Stomach smooth muscle (tissue), 2 donors: ENCODE measurements at regions not wholly inside any gene's neighbourhood (a gene's known extent, or its start where the extent isn't known, plus 50 kb on each side); places are given as distances from the start of the nearest gene placed in this dataset.

Source experiments
- H3K27ac ChIP-seq: one replicate; pipeline ENCODE4 v1.7.0; 2013; ENCODE audit warnings: mild to moderate bottlenecking, low read length, inconsistent platforms
- H3K27me3 ChIP-seq, 2 donors: one replicate each; pipeline ENCODE4 v1.7.0; 2013; ENCODE audit warnings: low read length in 2 of 2; ENCODE audit not compliant: insufficient read depth in 2 of 2, control insufficient read depth in 1 of 2
- H3K36me3 ChIP-seq, 2 donors: one replicate each; pipeline ENCODE4 v1.7.0; 2013; ENCODE audit warnings: low read length in 2 of 2; ENCODE audit not compliant: control insufficient read depth in 2 of 2, insufficient read depth in 2 of 2
- H3K4me1 ChIP-seq: one replicate; pipeline ENCODE4 v1.7.0; 2013; ENCODE audit warnings: low read length; ENCODE audit not compliant: control insufficient read depth, insufficient read depth
- H3K4me3 ChIP-seq, 2 donors: one replicate each; pipeline ENCODE4 v1.7.0; 2013; ENCODE audit warnings: low read length in 2 of 2
- H3K9ac ChIP-seq, 2 donors: one replicate each; pipeline ENCODE4 v1.7.0; 2013; ENCODE audit warnings: low read length in 2 of 2, mild to moderate bottlenecking in 1 of 2
- H3K9me3 ChIP-seq, 2 donors: one replicate each; pipeline ENCODE4 v1.7.0; 2013; ENCODE audit warnings: low read length in 2 of 2; ENCODE audit not compliant: control insufficient read depth in 2 of 2
- donor health status: healthy.
- donor health status: Pancreatic carcinoma.

GRCh38 chr4:60581919-60582536 is 618.1 kb upstream of the ADGRL3 start:
- Histone ChIP-seq H3K9ac (no peak overlapping the region), H3K9me3 (no peaks in the 10 kb centered on the region), H3K27me3 (no peaks in the 10 kb centered on the region), H3K36me3 (no peaks in the 10 kb centered on the region), H3K27ac (no peak overlapping the region), H3K4me3 (no peak overlapping the region), H3K4me1 (no peaks in the 10 kb centered on the region)

GRCh38 chr4:60588556-60588955 is 611.6 kb upstream of the ADGRL3 start:
- H3K4me1 ChIP-seq: no peaks in the 10 kb centered on the region
- no peak overlapping the region for H3K27ac ChIP-seq
- no peaks in the 10 kb centered on the region for H3K27me3 ChIP-seq
- H3K4me3 ChIP-seq: no peak overlapping the region
- no peak overlapping the region for H3K9ac ChIP-seq
- H3K9me3 ChIP-seq: no peaks in the 10 kb centered on the region
- no peaks in the 10 kb centered on the region for H3K36me3 ChIP-seq

- no peak overlapping the region for H3K4me3 ChIP-seq
- H3K9me3 ChIP-seq: no peaks in the 10 kb centered on the region
- no peaks in the 10 kb centered on the region for H3K36me3 ChIP-seq
- no peak overlapping the region for H3K27ac ChIP-seq
- H3K4me1 ChIP-seq: no peaks in the 10 kb centered on the region
- H3K9ac ChIP-seq: no peak overlapping the region
- no peaks in the 10 kb centered on the region for H3K27me3 ChIP-seq
Observed at GRCh38 chr4:60589425-60589824, 610.7 kb upstream of the ADGRL3 start.

GRCh38 chr4:60590116-60590515 is 610.0 kb upstream of the ADGRL3 start:
- no peaks in the 10 kb centered on the region for H3K9me3 ChIP-seq
- no peaks in the 10 kb centered on the region for H3K36me3 ChIP-seq
- H3K4me3 ChIP-seq: no peak overlapping the region
- no peak overlapping the region for H3K9ac ChIP-seq
- H3K27me3 ChIP-seq: no peaks in the 10 kb centered on the region
- H3K27ac ChIP-seq: no peak overlapping the region
- no peaks in the 10 kb centered on the region for H3K4me1 ChIP-seq

- Histone ChIP-seq H3K4me1 (no peaks in the 10 kb centered on the region), H3K4me3 (no peak overlapping the region)
Observed at GRCh38 chr4:60605646-60606354, 594.3 kb upstream of the ADGRL3 start.

GRCh38 chr4:60611762-60612496 is 588.2 kb upstream of the ADGRL3 start:
- Histone ChIP-seq H3K27me3 (no peaks in the 10 kb centered on the region), H3K36me3 (no peaks in the 10 kb centered on the region), H3K9ac (no peak overlapping the region), H3K4me1 (no peaks in the 10 kb centered on the region), H3K27ac (no peak overlapping the region), H3K4me3 (no peak overlapping the region), H3K9me3 (peaks cover 0 to 4% of the 10 kb centered on the region in 2 donors)

More at GRCh38 chr4:60605646-60606354, 594.3 kb upstream of the ADGRL3 start:
- H3K9ac ChIP-seq: no peak overlapping the region
- H3K27me3 ChIP-seq: no peaks in the 10 kb centered on the region
- H3K27ac ChIP-seq: no peak overlapping the region
- no peaks in the 10 kb centered on the region for H3K9me3 ChIP-seq
- H3K36me3 ChIP-seq: no peaks in the 10 kb centered on the region

- Histone ChIP-seq H3K4me3 (no peak overlapping the region), H3K36me3 (no peaks in the 10 kb centered on the region), H3K27ac (no peak overlapping the region), H3K27me3 (no peaks in the 10 kb centered on the region), H3K9me3 (peaks cover 0 to 4% of the 10 kb centered on the region in 2 donors), H3K4me1 (no peaks in the 10 kb centered on the region), H3K9ac (no peak overlapping the region)
Observed at GRCh38 chr4:60617731-60618130, 582.4 kb upstream of the ADGRL3 start.

GRCh38 chr4:60619531-60620305 is 580.4 kb upstream of the ADGRL3 start:
- no peak overlapping the region for H3K27ac ChIP-seq
- no peaks in the 10 kb centered on the region for H3K36me3 ChIP-seq
- H3K4me3 ChIP-seq: no peak overlapping the region
- H3K27me3 ChIP-seq: no peaks in the 10 kb centered on the region
- H3K9me3 ChIP-seq: peaks cover 0 to 4% of the 10 kb centered on the region in 2 donors
- no peak overlapping the region for H3K9ac ChIP-seq
- H3K4me1 ChIP-seq: no peaks in the 10 kb centered on the region

- Histone ChIP-seq H3K27ac (no peak overlapping the region), H3K27me3 (no peaks in the 10 kb centered on the region), H3K9ac (no peak overlapping the region), H3K9me3 (peaks cover 0 to 3% of the 10 kb centered on the region in 2 donors), H3K4me3 (no peak overlapping the region), H3K36me3 (no peaks in the 10 kb centered on the region), H3K4me1 (no peaks in the 10 kb centered on the region)
Observed at GRCh38 chr4:60637976-60638375, 562.1 kb upstream of the ADGRL3 start.

GRCh38 chr4:60648774-60649173 is 551.4 kb upstream of the ADGRL3 start:
- H3K36me3 ChIP-seq: no peaks in the 10 kb centered on the region
- H3K9me3 ChIP-seq: peaks cover 0 to 3% of the 10 kb centered on the region in 2 donors
- H3K4me1 ChIP-seq: no peaks in the 10 kb centered on the region
- H3K27ac ChIP-seq: no peak overlapping the region
- no peaks in the 10 kb centered on the region for H3K27me3 ChIP-seq
- no peak overlapping the region for H3K9ac ChIP-seq
- H3K4me3 ChIP-seq: no peak overlapping the region
